Uterus (tissue), 3 donors: ENCODE measurements at regions not wholly inside any gene's neighbourhood (a gene's known extent, or its start where the extent isn't known, plus 50 kb on each side); places are given as distances from the start of the nearest gene placed in this dataset.

ENCODE experiments used
- DNase-seq, 2 donors: peaks; one replicate each; pipeline ENCODE4 v3.0.0-alpha.2; 2019 to 2020
- H3K27ac ChIP-seq, 2 donors: fragments of 200-600 bp; sonication (generic); 1 replicate in 1 of 2; 2 replicates in 1 of 2; pipeline ENCODE4 v1.5.1; 2016 to 2018
- H3K27me3 ChIP-seq, 2 donors: fragments of 200-600 bp; sonication (generic); one replicate each; pipeline ENCODE4 v1.5.1; 2018 to 2019; ENCODE audit warnings: control low read depth in 1 of 2
- H3K36me3 ChIP-seq, 2 donors: fragments of 200-600 bp; sonication (generic); one replicate each; pipeline ENCODE4 v1.5.1; 2019; ENCODE audit warnings: control low read depth in 1 of 2
- H3K4me1 ChIP-seq, 2 donors: fragments of 200-600 bp; sonication (generic); one replicate each; pipeline ENCODE4 v1.5.1; 2018 to 2019; ENCODE audit warnings: control low read depth in 1 of 2
- H3K4me3 ChIP-seq, 2 donors: fragments of 200-600 bp; sonication (generic); 1 replicate in 1 of 2; 2 replicates in 1 of 2; pipeline ENCODE4 v1.5.1; 2018 to 2019; ENCODE audit warnings: mild to moderate bottlenecking in 1 of 2
- H3K9me3 ChIP-seq, 2 donors: fragments of 200-600 bp; sonication (generic); one replicate each; pipeline ENCODE4 v1.5.1; 2019; ENCODE audit warnings: control low read depth in 1 of 2
- CTCF ChIP-seq, 4 experiments: fragments of 200-600 bp in 2 of 4; fragments of 450-650 bp in 2 of 4; sonication (generic) in 2 of 4; IDR thresholded peaks; one replicate each; pipeline ENCODE4 v1.5.1; 2016 to 2019; ENCODE audit warnings: antibody characterized with exemption in 4 of 4, mild to moderate bottlenecking in 2 of 4, moderate library complexity in 1 of 4
- POLR2A ChIP-seq, 2 donors: fragments of 450-650 bp; IDR thresholded peaks; one replicate each; pipeline ENCODE4 v1.6.1; 2016; ENCODE audit warnings: antibody characterized with exemption in 2 of 2, mild to moderate bottlenecking in 1 of 2, moderate library complexity in 1 of 2
- intact Hi-C: fragments of 100-400 bp; cut with DNase I; formaldehyde crosslinking; loops from one replicate; pipeline ENCODE4 v1.15.1; 2023; ENCODE audit warnings: low total_unique reads
- donor health status: DM: yes; HTN: yes; CAD: no.

- H3K4me1 ChIP-seq, result no peaks in the 10 kb centered on the region
- no peaks in the 10 kb centered on the region for H3K9me3 ChIP-seq
- DNase-seq, result no peak
These were observed 278.9 kb downstream of the PIK3C3 start for GRCh38 chr18:42233908-42234307.

GRCh38 chr18:42242758-42243157, 287.7 kb downstream of the PIK3C3 start:
- H3K4me1 ChIP-seq, result no peaks in the 10 kb centered on the region
- intact Hi-C loops, result no loop called here
- H3K27me3 ChIP-seq, result no peaks in the 10 kb centered on the region
- no peak overlapping the region for H3K4me3 ChIP-seq
- H3K27ac ChIP-seq, result no peak overlapping the region
- H3K9me3 ChIP-seq, result no peaks in the 10 kb centered on the region
- TF ChIP-seq POLR2A (IDR thresholded peaks at IDR 0.05), result no peak
- TF ChIP-seq CTCF (IDR thresholded peaks at IDR 0.05), result no peak
- DNase-seq, result no peak
- H3K36me3 ChIP-seq, result no peaks in the 10 kb centered on the region

More at GRCh38 chr18:42233908-42234307, 278.9 kb downstream of the PIK3C3 start:
- H3K27me3 ChIP-seq, result no peaks in the 10 kb centered on the region
- H3K4me3 ChIP-seq, result no peak overlapping the region
- H3K27ac ChIP-seq, result no peak overlapping the region
- intact Hi-C loops, result no loop called here
- no peaks in the 10 kb centered on the region for H3K36me3 ChIP-seq
- TF ChIP-seq POLR2A (IDR thresholded peaks at IDR 0.05), result no peak

GRCh38 chr18:42245137-42245536, 290.1 kb downstream of the PIK3C3 start:
- H3K4me3 ChIP-seq, result no peak overlapping the region
- no peak for TF ChIP-seq POLR2A (IDR thresholded peaks at IDR 0.05)
- no peak for TF ChIP-seq CTCF (IDR thresholded peaks at IDR 0.05)
- no peaks in the 10 kb centered on the region for H3K27me3 ChIP-seq
- no peaks in the 10 kb centered on the region for H3K4me1 ChIP-seq
- DNase-seq, result no peak
- no peak overlapping the region for H3K27ac ChIP-seq
- intact Hi-C loops, result no loop called here
- H3K9me3 ChIP-seq, result no peaks in the 10 kb centered on the region
- H3K36me3 ChIP-seq, result no peaks in the 10 kb centered on the region

- no peak for DNase-seq
- TF ChIP-seq CTCF (IDR thresholded peaks at IDR 0.05), result no peak
- no peak for TF ChIP-seq POLR2A (IDR thresholded peaks at IDR 0.05)
These were observed 301.1 kb downstream of the PIK3C3 start for GRCh38 chr18:42255908-42256765.

GRCh38 chr18:42258301-42258965, 303.4 kb downstream of the PIK3C3 start:
- intact Hi-C loops, result no loop called here
- TF ChIP-seq CTCF (IDR thresholded peaks at IDR 0.05) (no peak), POLR2A (IDR thresholded peaks at IDR 0.05) (no peak)
- Histone ChIP-seq H3K4me1 (no peaks in the 10 kb centered on the region), H3K27ac (no peak overlapping the region), H3K4me3 (no peak overlapping the region), H3K36me3 (no peaks in the 10 kb centered on the region), H3K27me3 (no peaks in the 10 kb centered on the region), H3K9me3 (no peaks in the 10 kb centered on the region)
- no peak for DNase-seq

More at GRCh38 chr18:42255908-42256765, 301.1 kb downstream of the PIK3C3 start:
- Histone ChIP-seq H3K4me3 (no peak overlapping the region), H3K36me3 (no peaks in the 10 kb centered on the region), H3K27me3 (no peaks in the 10 kb centered on the region), H3K4me1 (no peaks in the 10 kb centered on the region), H3K9me3 (no peaks in the 10 kb centered on the region), H3K27ac (no peak overlapping the region)
- intact Hi-C loops, result no loop called here
